ENCODE measurements at regions not wholly inside any gene's neighbourhood (a gene's known extent, or its start where the extent isn't known, plus 50 kb on each side); places are given as distances from the start of the nearest gene placed in this dataset.

DNA sequence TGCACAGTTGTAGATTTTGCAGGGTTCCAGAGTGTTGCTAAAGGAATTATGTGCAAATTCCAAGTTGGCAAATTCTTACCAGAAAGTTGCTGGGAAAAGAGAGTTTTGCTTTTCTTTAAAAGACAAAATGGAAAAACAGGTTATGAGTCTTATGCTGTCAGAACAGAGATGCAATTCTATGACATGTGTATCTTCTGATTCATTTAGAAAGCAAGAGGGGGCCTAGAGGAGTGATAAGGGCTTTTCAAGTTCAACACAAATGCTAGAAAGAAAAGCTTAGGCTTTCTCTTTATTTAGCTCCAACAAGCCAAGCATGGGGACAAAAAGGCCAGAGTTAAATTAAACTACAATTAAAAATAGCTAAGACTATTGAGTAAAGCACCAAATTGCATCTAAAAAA, 72.4 kb upstream of the GATB start:
- no peak for TF ChIP-seq EZH2 (IDR thresholded peaks at IDR 0.05; ENCODE audit: insufficient read depth, poor library complexity, severe bottlenecking)
- no peak for TF ChIP-seq EZH2phosphoT487 (IDR thresholded peaks at IDR 0.05; ENCODE audit: insufficient read depth, low read depth)

Data from GM23248 (cell line).